GM12891 (cell line): ENCODE measurements at regions not wholly inside any gene's neighbourhood (a gene's known extent, or its start where the extent isn't known, plus 50 kb on each side); places are given as distances from the start of the nearest gene placed in this dataset.
"Not testable (repeated sequence)": the region's sequence is repeated elsewhere in the genome, so short reads cannot be mapped to it uniquely, and the experiment has no call there.

Experiments
- PAX5 ChIP-seq: IDR thresholded peaks from 2 replicates; pipeline ENCODE4 v1.6.1; 2011; ENCODE audit warnings: low read length, moderate library complexity, mild to moderate bottlenecking; ENCODE audit not compliant: insufficient read depth, severe bottlenecking
- POLR2A ChIP-seq: IDR thresholded peaks from 2 replicates; pipeline ENCODE4 v1.6.1; 2011; ENCODE audit warnings: low read depth, low read length, control low read depth
- POLR2AphosphoS5 ChIP-seq: IDR thresholded peaks from 2 replicates; pipeline ENCODE4 v1.6.1; 2011; ENCODE audit warnings: low read depth, low read length, control low read depth
- SPI1 ChIP-seq: IDR thresholded peaks from 2 replicates; pipeline ENCODE4 v1.6.1; 2011; ENCODE audit warnings: low read depth, low read length, control low read depth
- TAF1 ChIP-seq: IDR thresholded peaks from 2 replicates; pipeline ENCODE4 v1.6.1; 2011; ENCODE audit warnings: low read depth, low read length, control low read depth

- TF ChIP-seq POLR2A, POLR2AphosphoS5, SPI1, TAF1, PAX5: not testable (repeated sequence)
Measured at GRCh38 chr2:87452861-87453260, 295.0 kb upstream of the PLGLB2 start.
